GM23338 (cell line): ENCODE measurements at regions not wholly inside any gene's neighbourhood (a gene's known extent, or its start where the extent isn't known, plus 50 kb on each side); places are given as distances from the start of the nearest gene placed in this dataset.

Source experiments
- ATAC-seq: fragments of 200-7000 bp; cut with Tn5 transposase; 3 replicates; pipeline ENCODE4 v1.9.1; 2020
- DNase-seq: peaks from one replicate; pipeline ENCODE4 v3.0.0-alpha.2; 2015; ENCODE audit warnings: low spot score
- H2AFZ ChIP-seq: fragments of 200-600 bp; sonication (generic); 2 replicates; pipeline ENCODE4 v1.8.0; 2016; ENCODE audit warnings: antibody characterized with exemption, mild to moderate bottlenecking, moderate library complexity
- H3F3A ChIP-seq: fragments of 200-600 bp; sonication (generic); replicated peaks from 2 replicates; pipeline ENCODE4 v1.8.0; 2017; ENCODE audit warnings: antibody characterized with exemption, mixed run types, low read depth
- H3K27ac ChIP-seq: fragments of 200-600 bp; sonication (generic); 2 replicates; pipeline ENCODE4 v1.6.1; 2016; ENCODE audit warnings: low read depth
- H3K27me3 ChIP-seq: fragments of 200-600 bp; sonication (generic); 2 replicates; pipeline ENCODE4 v1.8.0; 2016; ENCODE audit warnings: mild to moderate bottlenecking, mixed run types, moderate library complexity; ENCODE audit not compliant: insufficient read depth
- H3K36me3 ChIP-seq: fragments of 200-600 bp; sonication (generic); 2 replicates; pipeline ENCODE4 v1.8.0; 2016; ENCODE audit warnings: mild to moderate bottlenecking; ENCODE audit not compliant: insufficient read depth
- H3K4me1 ChIP-seq: fragments of 200-600 bp; sonication (generic); 2 replicates; pipeline ENCODE4 v1.8.0; 2016; ENCODE audit warnings: mild to moderate bottlenecking, moderate library complexity; ENCODE audit not compliant: insufficient read depth
- H3K4me2 ChIP-seq: fragments of 200-600 bp; sonication (generic); 2 replicates; pipeline ENCODE4 v1.7.1; 2017; ENCODE audit warnings: mixed run types
- H3K4me3 ChIP-seq: fragments of 200-600 bp; sonication (generic); 2 replicates; pipeline ENCODE4 v1.6.1; 2016; ENCODE audit warnings: mixed run types
- H3K79me2 ChIP-seq: fragments of 200-600 bp; sonication (generic); replicated peaks from 2 replicates; pipeline ENCODE4 v1.8.0; 2017; ENCODE audit warnings: mild to moderate bottlenecking; ENCODE audit not compliant: insufficient read depth
- H3K9me2 ChIP-seq: fragments of 200-600 bp; sonication (generic); 2 replicates; pipeline ENCODE4 v1.8.0; 2017; ENCODE audit not compliant: insufficient read depth
- H4K20me1 ChIP-seq: fragments of 200-600 bp; sonication (generic); replicated peaks from 2 replicates; pipeline ENCODE4 v1.8.0; 2017; ENCODE audit warnings: mild to moderate bottlenecking; ENCODE audit not compliant: insufficient read depth
- H3K27ac Mint-ChIP-seq: 2 replicates; pipeline ENCODE4 v1.8.0; 2020; ENCODE audit warnings: inconsistent platforms, mild to moderate bottlenecking, moderate library complexity, mixed read lengths
- H3K27me3 Mint-ChIP-seq: 3 replicates; pipeline ENCODE4 v1.8.0; 2022; ENCODE audit warnings: low read depth, mild to moderate bottlenecking, moderate library complexity, mixed read lengths, inconsistent platforms; ENCODE audit not compliant: insufficient read depth, poor library complexity
- H3K36me3 Mint-ChIP-seq: 3 replicates; pipeline ENCODE4 v1.8.0; 2021; ENCODE audit warnings: low read depth, mild to moderate bottlenecking, inconsistent platforms, moderate library complexity, mixed read lengths
- H3K4me1 Mint-ChIP-seq: 3 replicates; pipeline ENCODE4 v1.8.0; 2020; ENCODE audit warnings: mild to moderate bottlenecking, inconsistent platforms, mixed read lengths
- H3K4me3 Mint-ChIP-seq: 3 replicates; pipeline ENCODE4 v1.8.0; 2021; ENCODE audit warnings: moderate library complexity, mild to moderate bottlenecking, inconsistent platforms, mixed read lengths
- H3K9me3 Mint-ChIP-seq: 3 replicates; pipeline ENCODE4 v1.8.0; 2020; ENCODE audit warnings: moderate library complexity, mild to moderate bottlenecking, inconsistent platforms, mixed read lengths
- EZH2 ChIP-seq: fragments of 200-600 bp; sonication (generic); IDR thresholded peaks from one replicate; pipeline ENCODE4 v1.8.0; 2017; ENCODE audit warnings: antibody characterized with exemption, mild to moderate bottlenecking, low read depth; ENCODE audit not compliant: unreplicated experiment
- NANOG ChIP-seq: IDR thresholded peaks from 2 replicates; pipeline ENCODE4 v1.6.1; 2016; ENCODE audit warnings: antibody characterized with exemption, borderline replicate concordance
- POLR2AphosphoS5 ChIP-seq: IDR thresholded peaks from 2 replicates; pipeline ENCODE4 v1.6.1; 2016; ENCODE audit warnings: antibody characterized with exemption, low read depth
- ZNF114 ChIP-seq: fragments of 250-450 bp; sonication (Bioruptor Pico); IDR thresholded peaks from 2 replicates; pipeline ENCODE4 v1.5.0; 2020; ENCODE audit warnings: mild to moderate bottlenecking, moderate library complexity
- TF ChIP-seq, protein P1 (sequence below): fragments of 250-450 bp; sonication (Bioruptor Pico); IDR thresholded peaks from 2 replicates; pipeline ENCODE4 v1.5.0; 2020; ENCODE audit warnings: mild to moderate bottlenecking, moderate library complexity
- TF ChIP-seq, protein P2 (sequence below): IDR thresholded peaks from one replicate; pipeline ENCODE4 v1.6.1; 2018; ENCODE audit warnings: antibody characterized with exemption; ENCODE audit not compliant: unreplicated experiment

DNA sequence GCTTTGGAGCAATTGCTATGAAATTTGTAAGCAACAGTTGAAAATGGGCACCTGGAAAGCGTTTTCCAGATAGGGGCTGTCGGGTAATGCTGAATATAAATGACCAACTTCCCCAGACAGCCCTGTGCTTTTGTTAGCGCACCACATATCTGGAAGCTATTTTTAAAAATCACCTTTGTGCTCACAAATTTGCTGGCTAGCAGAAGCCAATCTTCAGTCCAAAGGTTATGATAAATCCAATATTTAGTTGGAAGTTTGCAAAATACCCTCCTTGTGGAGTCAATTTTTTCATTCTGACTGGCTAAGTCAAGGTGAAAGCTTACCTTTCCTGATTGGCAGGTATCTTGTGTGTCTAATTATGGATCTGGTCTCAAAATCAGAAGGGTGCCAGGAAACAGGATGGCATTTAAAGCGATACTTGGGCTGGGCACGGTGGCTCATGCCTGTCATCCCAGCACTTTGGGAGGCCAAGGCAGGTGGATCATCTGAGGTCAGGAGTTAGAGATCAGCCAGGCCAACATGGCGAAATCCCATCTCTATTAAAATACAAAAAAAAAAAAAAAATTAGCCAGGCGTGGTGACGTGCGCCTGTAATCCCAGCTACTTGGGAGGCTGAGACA is 124.1 kb upstream of the AJAP1 start (continued):
- TF ChIP-seq, protein P1, sequence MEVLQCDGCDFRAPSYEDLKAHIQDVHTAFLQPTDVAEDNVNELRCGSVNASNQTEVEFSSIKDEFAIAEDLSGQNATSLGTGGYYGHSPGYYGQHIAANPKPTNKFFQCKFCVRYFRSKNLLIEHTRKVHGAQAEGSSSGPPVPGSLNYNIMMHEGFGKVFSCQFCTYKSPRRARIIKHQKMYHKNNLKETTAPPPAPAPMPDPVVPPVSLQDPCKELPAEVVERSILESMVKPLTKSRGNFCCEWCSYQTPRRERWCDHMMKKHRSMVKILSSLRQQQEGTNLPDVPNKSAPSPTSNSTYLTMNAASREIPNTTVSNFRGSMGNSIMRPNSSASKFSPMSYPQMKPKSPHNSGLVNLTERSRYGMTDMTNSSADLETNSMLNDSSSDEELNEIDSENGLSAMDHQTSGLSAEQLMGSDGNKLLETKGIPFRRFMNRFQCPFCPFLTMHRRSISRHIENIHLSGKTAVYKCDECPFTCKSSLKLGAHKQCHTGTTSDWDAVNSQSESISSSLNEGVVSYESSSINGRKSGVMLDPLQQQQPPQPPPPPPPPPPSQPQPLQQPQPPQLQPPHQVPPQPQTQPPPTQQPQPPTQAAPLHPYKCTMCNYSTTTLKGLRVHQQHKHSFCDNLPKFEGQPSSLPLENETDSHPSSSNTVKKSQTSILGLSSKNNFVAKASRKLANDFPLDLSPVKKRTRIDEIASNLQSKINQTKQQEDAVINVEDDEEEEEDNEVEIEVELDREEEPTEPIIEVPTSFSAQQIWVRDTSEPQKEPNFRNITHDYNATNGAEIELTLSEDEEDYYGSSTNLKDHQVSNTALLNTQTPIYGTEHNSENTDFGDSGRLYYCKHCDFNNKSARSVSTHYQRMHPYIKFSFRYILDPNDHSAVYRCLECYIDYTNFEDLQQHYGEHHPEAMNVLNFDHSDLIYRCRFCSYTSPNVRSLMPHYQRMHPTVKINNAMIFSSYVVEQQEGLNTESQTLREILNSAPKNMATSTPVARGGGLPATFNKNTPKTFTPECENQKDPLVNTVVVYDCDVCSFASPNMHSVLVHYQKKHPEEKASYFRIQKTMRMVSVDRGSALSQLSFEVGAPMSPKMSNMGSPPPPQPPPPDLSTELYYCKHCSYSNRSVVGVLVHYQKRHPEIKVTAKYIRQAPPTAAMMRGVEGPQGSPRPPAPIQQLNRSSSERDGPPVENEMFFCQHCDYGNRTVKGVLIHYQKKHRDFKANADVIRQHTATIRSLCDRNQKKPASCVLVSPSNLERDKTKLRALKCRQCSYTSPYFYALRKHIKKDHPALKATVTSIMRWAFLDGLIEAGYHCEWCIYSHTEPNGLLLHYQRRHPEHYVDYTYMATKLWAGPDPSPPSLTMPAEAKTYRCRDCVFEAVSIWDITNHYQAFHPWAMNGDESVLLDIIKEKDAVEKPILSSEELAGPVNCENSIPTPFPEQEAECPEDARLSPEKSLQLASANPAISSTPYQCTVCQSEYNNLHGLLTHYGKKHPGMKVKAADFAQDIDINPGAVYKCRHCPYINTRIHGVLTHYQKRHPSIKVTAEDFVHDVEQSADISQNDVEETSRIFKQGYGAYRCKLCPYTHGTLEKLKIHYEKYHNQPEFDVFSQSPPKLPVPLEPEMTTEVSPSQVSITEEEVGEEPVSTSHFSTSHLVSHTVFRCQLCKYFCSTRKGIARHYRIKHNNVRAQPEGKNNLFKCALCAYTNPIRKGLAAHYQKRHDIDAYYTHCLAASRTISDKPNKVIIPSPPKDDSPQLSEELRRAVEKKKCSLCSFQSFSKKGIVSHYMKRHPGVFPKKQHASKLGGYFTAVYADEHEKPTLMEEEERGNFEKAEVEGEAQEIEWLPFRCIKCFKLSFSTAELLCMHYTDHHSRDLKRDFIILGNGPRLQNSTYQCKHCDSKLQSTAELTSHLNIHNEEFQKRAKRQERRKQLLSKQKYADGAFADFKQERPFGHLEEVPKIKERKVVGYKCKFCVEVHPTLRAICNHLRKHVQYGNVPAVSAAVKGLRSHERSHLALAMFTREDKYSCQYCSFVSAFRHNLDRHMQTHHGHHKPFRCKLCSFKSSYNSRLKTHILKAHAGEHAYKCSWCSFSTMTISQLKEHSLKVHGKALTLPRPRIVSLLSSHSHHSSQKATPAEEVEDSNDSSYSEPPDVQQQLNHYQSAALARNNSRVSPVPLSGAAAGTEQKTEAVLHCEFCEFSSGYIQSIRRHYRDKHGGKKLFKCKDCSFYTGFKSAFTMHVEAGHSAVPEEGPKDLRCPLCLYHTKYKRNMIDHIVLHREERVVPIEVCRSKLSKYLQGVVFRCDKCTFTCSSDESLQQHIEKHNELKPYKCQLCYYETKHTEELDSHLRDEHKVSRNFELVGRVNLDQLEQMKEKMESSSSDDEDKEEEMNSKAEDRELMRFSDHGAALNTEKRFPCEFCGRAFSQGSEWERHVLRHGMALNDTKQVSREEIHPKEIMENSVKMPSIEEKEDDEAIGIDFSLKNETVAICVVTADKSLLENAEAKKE (CRISPR knock-in tag) = no peak
- no peak for TF ChIP-seq EZH2

DNA sequence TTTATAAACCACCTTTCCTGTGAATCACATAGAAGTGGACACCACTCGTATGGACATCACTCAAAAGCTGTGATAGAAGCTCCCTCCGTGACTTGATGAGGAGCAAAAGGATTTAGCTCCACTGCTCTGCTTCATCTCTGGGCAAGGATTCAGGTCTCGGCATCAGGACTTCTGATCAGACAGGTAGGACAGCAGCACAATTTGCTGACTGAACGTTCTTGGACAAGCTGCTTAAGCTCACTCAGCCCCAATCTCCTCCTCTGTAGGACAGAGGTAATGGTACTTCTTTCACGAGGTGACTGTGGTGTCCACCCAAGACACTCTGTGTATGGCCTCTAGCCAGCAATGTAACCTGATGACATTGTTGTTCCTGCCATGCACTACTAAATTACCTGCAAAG is 122.6 kb upstream of the AJAP1 start:
- no peak for TF ChIP-seq ZNF114 (CRISPR knock-in tag)
- TF ChIP-seq POLR2AphosphoS5 = no peak
- TF ChIP-seq, protein P2, sequence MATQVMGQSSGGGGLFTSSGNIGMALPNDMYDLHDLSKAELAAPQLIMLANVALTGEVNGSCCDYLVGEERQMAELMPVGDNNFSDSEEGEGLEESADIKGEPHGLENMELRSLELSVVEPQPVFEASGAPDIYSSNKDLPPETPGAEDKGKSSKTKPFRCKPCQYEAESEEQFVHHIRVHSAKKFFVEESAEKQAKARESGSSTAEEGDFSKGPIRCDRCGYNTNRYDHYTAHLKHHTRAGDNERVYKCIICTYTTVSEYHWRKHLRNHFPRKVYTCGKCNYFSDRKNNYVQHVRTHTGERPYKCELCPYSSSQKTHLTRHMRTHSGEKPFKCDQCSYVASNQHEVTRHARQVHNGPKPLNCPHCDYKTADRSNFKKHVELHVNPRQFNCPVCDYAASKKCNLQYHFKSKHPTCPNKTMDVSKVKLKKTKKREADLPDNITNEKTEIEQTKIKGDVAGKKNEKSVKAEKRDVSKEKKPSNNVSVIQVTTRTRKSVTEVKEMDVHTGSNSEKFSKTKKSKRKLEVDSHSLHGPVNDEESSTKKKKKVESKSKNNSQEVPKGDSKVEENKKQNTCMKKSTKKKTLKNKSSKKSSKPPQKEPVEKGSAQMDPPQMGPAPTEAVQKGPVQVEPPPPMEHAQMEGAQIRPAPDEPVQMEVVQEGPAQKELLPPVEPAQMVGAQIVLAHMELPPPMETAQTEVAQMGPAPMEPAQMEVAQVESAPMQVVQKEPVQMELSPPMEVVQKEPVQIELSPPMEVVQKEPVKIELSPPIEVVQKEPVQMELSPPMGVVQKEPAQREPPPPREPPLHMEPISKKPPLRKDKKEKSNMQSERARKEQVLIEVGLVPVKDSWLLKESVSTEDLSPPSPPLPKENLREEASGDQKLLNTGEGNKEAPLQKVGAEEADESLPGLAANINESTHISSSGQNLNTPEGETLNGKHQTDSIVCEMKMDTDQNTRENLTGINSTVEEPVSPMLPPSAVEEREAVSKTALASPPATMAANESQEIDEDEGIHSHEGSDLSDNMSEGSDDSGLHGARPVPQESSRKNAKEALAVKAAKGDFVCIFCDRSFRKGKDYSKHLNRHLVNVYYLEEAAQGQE = no peak
- TF ChIP-seq NANOG = no peak
- no peaks in the 10 kb centered on the region for H4K20me1 ChIP-seq

More for the DNA sequence above, 122.6 kb upstream of the AJAP1 start:
- Mint-ChIP-seq H3K4me1 (no peaks in the 10 kb centered on the region), H3K9me3 (peaks cover 90% of the 10 kb centered on the region), H3K27me3 (peaks cover 8% of the 10 kb centered on the region), H3K27ac (no peak overlapping the region), H3K36me3 (peaks cover 17% of the 10 kb centered on the region; the same call in 2 of the 3 replicates), H3K4me3 (no peak overlapping the region)
- H3K9me2 ChIP-seq = no peaks in the 10 kb centered on the region
- no peak for ATAC-seq
- H2AFZ ChIP-seq = no peak overlapping the region
- no peaks in the 10 kb centered on the region for H3K27me3 ChIP-seq
- no peak overlapping the region for H3K4me2 ChIP-seq
- H3F3A ChIP-seq = no peaks in the 10 kb centered on the region
- DNase-seq = no peak
- H3K27ac ChIP-seq = no peak overlapping the region
- no peaks in the 10 kb centered on the region for H3K4me1 ChIP-seq
- H3K79me2 ChIP-seq = no peaks in the 10 kb centered on the region
- no peaks in the 10 kb centered on the region; the same call in 1 of the 2 replicates for H3K36me3 ChIP-seq
- H3K4me3 ChIP-seq = no peak overlapping the region
